Hepatocyte (in vitro differentiated cells): ENCODE measurements at regions not wholly inside any gene's neighbourhood (a gene's known extent, or its start where the extent isn't known, plus 50 kb on each side); places are given as distances from the start of the nearest gene placed in this dataset.

Experiments
- DNase-seq: peaks from one replicate; pipeline ENCODE4 v3.0.0-alpha.2; 2016; ENCODE audit warnings: low spot score
- H2AFZ ChIP-seq: fragments of 200-600 bp; sonication (generic); 2 replicates; pipeline ENCODE4 v1.6.0; 2016; ENCODE audit warnings: antibody characterized with exemption, mild to moderate bottlenecking
- H3K27ac ChIP-seq: fragments of 200-600 bp; sonication (generic); 2 replicates; pipeline ENCODE4 v1.5.1; 2016; ENCODE audit warnings: mild to moderate bottlenecking
- H3K27me3 ChIP-seq: fragments of 200-600 bp; sonication (generic); 2 replicates; pipeline ENCODE4 v1.6.1; 2016
- H3K36me3 ChIP-seq: fragments of 200-600 bp; sonication (generic); replicated peaks from 2 replicates; pipeline ENCODE4 v1.5.1; 2016; ENCODE audit warnings: low read depth; ENCODE audit not compliant: insufficient read depth
- H3K4me1 ChIP-seq: fragments of 200-600 bp; sonication (generic); 2 replicates; pipeline ENCODE4 v1.5.1; 2016; ENCODE audit warnings: mild to moderate bottlenecking, moderate library complexity; ENCODE audit not compliant: insufficient read depth
- H3K4me2 ChIP-seq: fragments of 200-600 bp; sonication (generic); 2 replicates; pipeline ENCODE4 v1.6.0; 2016
- H3K4me3 ChIP-seq: fragments of 200-600 bp; sonication (generic); 2 replicates; pipeline ENCODE4 v1.5.1; 2016; ENCODE audit warnings: mild to moderate bottlenecking
- H3K79me2 ChIP-seq: fragments of 200-600 bp; sonication (generic); 2 replicates; pipeline ENCODE4 v1.6.0; 2017; ENCODE audit warnings: mild to moderate bottlenecking
- H3K9me2 ChIP-seq: fragments of 200-600 bp; sonication (generic); replicated peaks from 2 replicates; pipeline ENCODE4 v1.6.0; 2017; ENCODE audit warnings: mild to moderate bottlenecking; ENCODE audit not compliant: insufficient read depth
- H3K9me3 ChIP-seq: fragments of 200-600 bp; sonication (generic); 2 replicates; pipeline ENCODE4 v1.5.1; 2016; ENCODE audit warnings: low read depth, mild to moderate bottlenecking
- H4K20me1 ChIP-seq: fragments of 200-600 bp; sonication (generic); 2 replicates; pipeline ENCODE4 v1.6.0; 2016; ENCODE audit warnings: mild to moderate bottlenecking; ENCODE audit not compliant: insufficient read depth, poor library complexity, severe bottlenecking
- CTCF ChIP-seq: fragments of 200-600 bp; sonication (generic); IDR thresholded peaks from 2 replicates; pipeline ENCODE4 v1.5.1; 2016; ENCODE audit warnings: antibody characterized with exemption, mild to moderate bottlenecking; ENCODE audit not compliant: poor library complexity
- EZH2 ChIP-seq: fragments of 200-600 bp; sonication (generic); IDR thresholded peaks from 2 replicates; pipeline ENCODE4 v1.6.1; 2016; ENCODE audit warnings: antibody characterized with exemption, mild to moderate bottlenecking, borderline replicate concordance
- EZH2phosphoT487 ChIP-seq: fragments of 200-600 bp; sonication (generic); IDR thresholded peaks from one replicate; pipeline ENCODE4 v1.6.1; 2018; ENCODE audit warnings: antibody characterized with exemption, mild to moderate bottlenecking, low read depth, moderate library complexity; ENCODE audit not compliant: unreplicated experiment, severe bottlenecking
- WGBS: methylation state at CpG from one replicate; pipeline ENCODE4 v1.1.6; 2016; ENCODE audit warnings: low lambda C conversion rate; ENCODE audit errors: missing lambda C conversion rate; 5-methylcytosine and 5-hydroxymethylcytosine counted together

GRCh38 chr15:46502667-46503066, 867.8 kb downstream of the SQOR start:
- Histone ChIP-seq H3K4me2 (no peak overlapping the region), H3K4me3 (no peak overlapping the region), H3K4me1 (no peaks in the 10 kb centered on the region), H3K79me2 (no peaks in the 10 kb centered on the region), H3K9me2 (no peaks in the 10 kb centered on the region), H2AFZ (no peak overlapping the region), H3K9me3 (no peaks in the 10 kb centered on the region), H3K36me3 (no peaks in the 10 kb centered on the region), H4K20me1 (no peaks in the 10 kb centered on the region), H3K27ac (no peak overlapping the region), H3K27me3 (no peaks in the 10 kb centered on the region)
- WGBS, result 67% methylated on average over 3 of the region's 3 CpGs
- no peak for DNase-seq
- TF ChIP-seq EZH2 (no peak), CTCF (peak; percentile 27), EZH2phosphoT487 (no peak)

GRCh38 chr15:46518381-46518780, 883.6 kb downstream of the SQOR start:
- H3K27me3 ChIP-seq, result no peaks in the 10 kb centered on the region
- no peaks in the 10 kb centered on the region for H4K20me1 ChIP-seq

GRCh38 chr15:46523701-46524100, 888.9 kb downstream of the SQOR start:
- TF ChIP-seq CTCF, result no peak
- TF ChIP-seq EZH2phosphoT487, result no peak
- TF ChIP-seq EZH2, result no peak
- no peaks in the 10 kb centered on the region for H4K20me1 ChIP-seq
- 94% methylated on average over 1 of the region's 1 CpG for WGBS

More at GRCh38 chr15:46518381-46518780, 883.6 kb downstream of the SQOR start:
- TF ChIP-seq EZH2 (no peak), EZH2phosphoT487 (no peak), CTCF (no peak)
- Histone ChIP-seq H3K4me1 (no peaks in the 10 kb centered on the region), H3K4me3 (no peak overlapping the region), H3K36me3 (no peaks in the 10 kb centered on the region), H3K4me2 (no peak overlapping the region), H3K27ac (no peak overlapping the region), H2AFZ (no peak overlapping the region), H3K9me2 (no peaks in the 10 kb centered on the region), H3K79me2 (no peaks in the 10 kb centered on the region), H3K9me3 (no peaks in the 10 kb centered on the region)
- no peak for DNase-seq

More at GRCh38 chr15:46523701-46524100, 888.9 kb downstream of the SQOR start:
- H3K9me2 ChIP-seq, result no peaks in the 10 kb centered on the region
- H3K9me3 ChIP-seq, result no peaks in the 10 kb centered on the region
- no peak overlapping the region for H3K4me3 ChIP-seq
- no peak overlapping the region for H3K4me2 ChIP-seq
- H3K79me2 ChIP-seq, result no peaks in the 10 kb centered on the region
- H2AFZ ChIP-seq, result no peak overlapping the region
- no peaks in the 10 kb centered on the region for H3K36me3 ChIP-seq
- DNase-seq, result no peak
- H3K27me3 ChIP-seq, result no peaks in the 10 kb centered on the region
- H3K27ac ChIP-seq, result no peak overlapping the region
- H3K4me1 ChIP-seq, result peaks cover 10% of the 10 kb centered on the region
